ENCODE measurements at regions not wholly inside any gene's neighbourhood (a gene's known extent, or its start where the extent isn't known, plus 50 kb on each side); places are given as distances from the start of the nearest gene placed in this dataset.
"Not testable (repeated sequence)": the region's sequence is repeated elsewhere in the genome, so short reads cannot be mapped to it uniquely, and the experiment has no call there.

DNA sequence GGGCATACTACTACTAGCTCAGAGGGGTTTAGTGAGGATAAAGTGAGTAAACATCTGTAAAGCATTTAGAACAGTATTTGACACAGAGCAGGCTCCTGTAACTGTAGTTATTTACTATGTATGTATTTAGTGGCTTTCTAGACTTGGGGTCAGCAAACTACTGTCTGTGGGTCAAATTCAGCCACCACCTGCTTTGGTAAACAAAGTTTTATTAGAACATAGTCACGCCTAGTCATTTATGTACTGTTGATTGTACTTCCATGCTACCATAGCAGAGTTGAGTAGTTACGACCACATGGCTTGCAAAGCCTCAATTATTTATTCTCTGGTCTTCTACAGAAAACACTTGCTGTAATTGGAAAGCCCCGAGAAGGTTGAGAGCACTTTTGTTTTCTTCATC lies 248.5 kb upstream of the PLPP4 start:
- no peak for DNase-seq

DNA sequence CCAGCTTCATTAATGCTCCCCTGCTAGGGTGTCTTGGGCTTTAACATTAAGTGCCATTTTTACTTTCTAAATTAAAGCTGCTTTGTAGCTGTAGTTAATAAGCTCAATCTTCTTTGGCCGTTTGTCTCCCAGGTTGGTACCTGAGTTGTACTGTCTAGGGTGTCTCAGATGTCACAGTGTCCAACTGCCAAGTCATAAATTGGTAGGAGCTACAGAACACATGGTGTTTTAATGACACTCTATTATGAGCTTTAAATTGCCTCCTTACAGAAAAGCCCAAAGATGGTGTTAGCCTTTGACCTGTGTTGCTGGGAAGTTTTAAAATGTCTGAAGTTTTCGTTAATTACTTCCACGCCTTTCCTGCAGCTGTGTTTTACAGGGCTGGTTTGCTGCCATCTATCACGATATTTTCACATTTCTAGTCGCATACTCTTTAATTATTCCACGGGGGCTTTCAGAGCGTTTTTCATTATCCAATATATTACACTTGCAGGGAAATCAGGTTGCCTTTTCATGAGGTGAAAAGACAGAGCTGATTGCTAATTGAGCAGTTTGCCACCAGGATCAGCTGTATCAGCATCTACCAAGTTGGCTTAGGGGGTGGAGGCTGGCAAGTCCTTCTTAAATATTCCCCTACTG lies 247.8 kb upstream of the PLPP4 start:
- DNase-seq: peak; percentile 28

DNA sequence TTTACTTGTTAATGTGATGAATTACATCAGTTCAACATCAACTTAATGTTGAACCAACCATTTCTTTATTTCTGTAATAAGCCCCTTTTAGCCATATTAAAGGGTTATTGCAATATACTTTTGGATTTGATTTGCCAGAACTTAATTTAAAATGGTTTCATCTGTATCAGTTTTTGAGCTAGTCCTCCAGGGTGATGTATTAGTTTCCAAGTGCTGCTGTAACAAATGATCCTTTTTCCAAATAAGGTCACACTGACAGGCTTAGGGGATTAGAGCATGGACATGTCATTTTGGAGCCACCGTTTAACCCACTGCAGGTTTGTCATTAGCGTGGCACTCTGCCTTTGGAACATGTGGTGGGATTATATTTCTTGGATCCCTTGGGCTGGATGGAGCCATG lies 244.8 kb upstream of the PLPP4 start:
- DNase-seq: no peak

DNA sequence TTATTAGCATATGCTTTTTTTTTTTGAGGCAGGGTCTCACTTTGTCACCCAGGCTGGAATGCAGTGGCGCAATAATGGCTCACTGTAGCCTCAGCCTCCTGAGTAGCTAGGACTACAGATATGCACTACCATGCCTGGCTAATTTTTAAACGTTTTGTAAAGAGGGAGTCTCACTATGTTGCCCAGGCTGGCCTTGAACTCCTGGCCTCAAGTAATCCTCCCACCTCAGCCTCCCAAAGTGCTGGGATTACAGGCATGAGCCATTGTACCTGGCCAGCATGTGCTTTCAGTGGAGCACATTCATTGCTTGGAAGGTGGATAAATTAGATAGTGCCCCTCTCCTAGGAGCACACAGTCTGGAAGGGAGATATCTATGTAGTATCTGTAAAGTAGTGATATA lies 243.7 kb upstream of the PLPP4 start:
- not testable (repeated sequence) for DNase-seq

DNA sequence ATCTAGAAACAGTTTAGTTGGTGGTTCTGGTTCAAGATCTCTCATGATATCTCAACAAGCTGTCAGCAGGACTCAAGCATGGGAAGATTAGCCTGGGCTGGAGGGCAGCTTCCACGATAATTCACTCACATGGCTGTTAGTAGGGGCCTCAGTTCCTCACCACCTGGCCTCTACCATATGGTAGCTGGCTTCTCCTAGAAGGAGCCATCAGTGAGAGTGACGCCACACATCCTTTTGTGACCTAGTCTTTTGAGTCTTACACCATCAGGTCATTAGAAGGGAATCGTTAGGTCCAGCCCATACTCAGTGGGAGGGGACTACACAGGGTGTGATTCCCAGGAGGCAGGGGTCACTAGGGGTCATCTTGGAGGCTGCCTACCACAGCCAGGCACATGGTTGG lies 239.3 kb upstream of the PLPP4 start:
- peak; percentile 18 for DNase-seq

DNA sequence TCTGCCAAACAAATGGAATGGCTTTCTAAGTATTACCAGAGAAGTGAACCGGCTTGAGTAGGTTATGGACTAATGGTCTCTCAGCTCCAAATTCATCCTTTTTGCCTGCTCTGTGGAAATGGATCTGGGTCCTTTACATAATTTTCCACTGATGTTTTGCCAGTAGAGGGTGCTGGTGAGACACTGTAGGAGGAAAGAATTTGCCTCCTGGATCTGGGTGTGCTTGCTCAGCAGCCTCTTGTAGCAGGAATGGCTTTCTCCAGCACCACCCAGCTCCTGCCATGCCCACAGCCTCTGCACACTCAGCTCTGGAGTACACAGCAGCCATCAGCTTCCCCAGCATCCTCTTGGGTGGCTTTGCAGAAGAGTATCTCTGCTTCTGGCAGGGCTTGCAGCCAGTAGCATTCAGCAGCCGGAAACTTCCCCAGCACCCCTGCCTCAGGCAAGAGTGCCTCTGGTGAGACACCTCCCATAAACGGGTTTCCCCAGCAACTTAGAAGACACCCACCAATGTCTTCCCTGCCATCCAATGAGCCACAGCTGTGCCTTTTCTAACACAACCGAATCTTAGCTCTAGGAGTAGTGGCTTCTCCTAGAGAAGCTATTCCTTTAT lies 235.0 kb upstream of the PLPP4 start:
- DNase-seq: peak; percentile 4

DNA sequence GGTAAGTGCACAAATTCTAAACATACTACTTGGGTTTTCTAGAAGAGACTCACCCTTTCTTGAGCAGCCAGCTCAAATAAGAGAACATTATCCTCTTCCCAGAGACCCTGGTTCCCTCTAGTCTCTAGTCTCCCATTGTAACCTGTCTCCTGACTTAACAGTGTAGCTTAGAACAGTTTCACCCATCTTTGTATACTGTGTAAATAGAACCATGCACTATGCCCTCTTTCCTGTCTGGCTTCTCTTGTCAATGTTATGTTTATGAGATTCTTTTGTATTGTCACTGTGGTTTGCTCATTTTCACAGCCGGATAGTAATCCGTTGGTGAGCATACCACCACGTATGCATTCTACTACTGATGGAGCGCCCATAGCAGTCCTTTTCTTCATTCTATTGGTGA lies 227.4 kb upstream of the PLPP4 start:
- DNase-seq: no peak

DNA sequence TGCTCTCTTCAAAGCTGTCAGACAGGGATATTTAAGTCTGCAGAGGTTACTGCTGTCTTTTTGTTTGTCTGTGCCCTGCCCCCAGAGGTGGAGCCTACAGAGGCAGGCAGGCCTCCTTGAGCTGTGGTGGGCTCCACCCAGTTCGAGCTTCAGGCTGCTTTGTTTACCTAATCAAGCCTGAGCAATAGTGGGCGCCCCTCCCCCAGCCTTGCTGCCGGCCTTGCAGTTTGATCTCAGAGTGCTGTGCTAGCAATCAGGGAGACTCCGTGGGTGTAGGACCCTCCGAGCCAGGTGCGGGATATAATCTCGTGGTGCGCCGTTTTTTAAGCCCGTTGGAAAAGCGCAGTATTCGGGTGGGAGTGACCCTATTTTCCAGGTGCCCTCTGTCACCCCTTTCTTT lies 217.3 kb upstream of the PLPP4 start:
- DNase-seq: not testable (repeated sequence)

DNA sequence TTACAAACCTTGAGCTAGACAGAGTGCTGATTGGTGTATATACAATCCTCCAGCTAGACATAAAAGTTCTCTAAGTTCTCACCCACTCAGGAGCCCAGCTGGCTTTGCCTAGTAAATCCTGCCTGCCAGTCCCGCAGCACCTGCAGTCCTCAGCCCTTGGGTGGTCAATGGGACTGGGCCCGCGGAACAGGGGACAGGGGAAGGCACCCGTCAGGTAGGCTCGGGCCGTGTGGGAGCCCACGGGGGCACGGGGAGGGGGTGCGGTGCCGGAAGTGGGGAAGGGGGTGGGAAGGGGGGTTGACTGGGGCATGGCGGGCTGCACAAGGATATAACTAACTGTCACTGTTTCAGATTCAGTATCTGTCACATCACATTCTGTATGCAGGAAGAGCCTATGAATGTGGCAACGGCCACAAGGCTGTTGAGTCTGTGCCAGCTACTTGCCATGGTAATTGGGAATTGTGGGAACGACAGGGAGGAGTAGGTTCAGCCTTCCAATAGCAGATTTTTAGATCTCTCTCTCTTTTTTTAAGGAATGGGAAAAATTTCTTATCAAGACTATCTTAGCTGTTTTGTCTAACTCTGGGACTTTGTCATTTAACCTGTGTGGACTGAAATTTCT lies 205.1 kb upstream of the PLPP4 start:
- DNase-seq: no peak

DNA sequence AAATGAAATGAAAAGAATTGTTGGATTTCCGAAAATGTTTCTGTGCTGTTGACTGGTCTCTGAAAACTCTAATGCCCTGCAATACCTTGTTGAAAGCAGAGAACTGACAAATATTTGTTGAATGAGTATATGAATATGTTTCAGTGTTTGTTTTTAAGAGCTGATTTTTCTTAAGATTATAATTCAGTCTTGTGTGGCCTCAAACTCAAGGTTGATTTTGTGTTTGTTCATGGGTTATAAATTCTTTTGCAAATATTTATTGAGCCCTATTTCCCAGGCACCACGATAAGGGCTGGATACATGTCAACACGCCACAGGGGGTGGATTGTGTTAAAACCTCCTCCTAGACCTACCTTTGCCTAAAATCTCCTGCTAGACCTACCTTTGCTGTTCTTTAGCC lies 203.9 kb upstream of the PLPP4 start:
- no peak for DNase-seq

DNA sequence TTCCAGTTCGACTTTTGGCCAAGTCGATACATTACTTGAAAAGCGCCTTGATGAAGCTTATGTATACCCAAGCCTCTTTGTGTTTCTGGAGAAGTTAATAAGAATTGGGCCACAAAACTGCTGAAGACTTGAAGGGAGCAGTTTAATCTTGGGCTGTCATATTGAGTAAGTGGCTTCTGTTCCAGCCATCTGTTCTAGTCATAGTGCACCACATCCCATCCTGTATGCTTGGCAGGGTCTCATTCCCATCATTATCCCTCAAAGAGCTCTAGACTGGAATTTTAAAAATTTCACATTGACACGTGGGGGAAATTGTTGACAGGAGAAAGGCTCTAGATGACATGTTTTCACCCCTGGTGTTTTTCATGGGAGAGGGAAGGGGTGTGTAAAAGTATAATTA lies 196.6 kb upstream of the PLPP4 start:
- DNase-seq: peak; percentile 33

DNA sequence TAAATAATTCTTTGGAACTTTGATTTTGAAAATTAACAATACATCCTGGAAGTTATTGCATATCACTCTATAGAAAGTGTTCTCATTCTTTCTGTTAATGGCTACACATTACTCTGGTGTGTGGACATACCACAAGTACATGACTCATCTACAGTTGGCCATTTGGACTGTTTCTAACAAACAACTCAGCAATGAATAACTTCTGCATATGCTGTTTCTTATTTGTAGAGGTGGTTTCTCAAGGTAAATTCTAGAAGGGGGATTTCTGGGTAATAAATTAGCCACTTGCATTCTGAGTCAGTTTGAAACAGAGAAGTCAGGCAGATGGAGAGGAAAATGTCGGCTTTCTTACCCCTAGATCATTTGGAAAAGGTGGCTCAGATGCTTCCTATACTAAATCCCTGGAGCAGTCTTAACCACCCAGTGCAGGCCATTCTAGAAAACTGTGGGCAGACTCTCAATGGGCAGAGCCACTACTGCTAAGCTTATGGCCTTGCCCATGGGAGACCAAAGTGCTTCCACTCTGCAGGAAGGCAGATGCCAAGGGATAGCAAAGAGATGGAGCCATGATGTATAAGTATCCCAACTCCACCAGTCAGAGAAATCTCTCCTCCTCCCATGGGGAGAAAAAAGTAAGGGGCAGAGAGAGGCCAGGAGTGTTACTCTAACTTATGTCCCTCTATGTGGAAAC lies 194.0 kb upstream of the PLPP4 start:
- no peak for DNase-seq

DNA sequence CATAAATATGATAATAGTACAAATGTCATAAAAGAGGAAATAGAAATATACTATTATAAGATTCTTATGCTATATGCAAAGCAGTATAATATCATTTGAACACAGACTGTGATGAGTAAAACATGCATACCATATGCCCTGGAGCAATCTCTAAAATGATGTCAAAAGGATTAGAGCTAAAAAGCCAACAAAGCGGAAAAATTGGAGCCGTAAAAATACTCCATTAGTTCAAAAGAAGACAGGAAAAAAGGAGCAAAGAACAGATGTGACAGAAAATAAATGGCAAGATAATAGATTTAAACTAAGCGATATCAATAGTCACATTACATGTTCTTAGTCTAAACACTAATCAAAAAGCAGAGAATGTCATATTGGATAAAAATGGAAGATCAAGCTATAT lies 191.0 kb upstream of the PLPP4 start:
- no peak for DNase-seq

DNA sequence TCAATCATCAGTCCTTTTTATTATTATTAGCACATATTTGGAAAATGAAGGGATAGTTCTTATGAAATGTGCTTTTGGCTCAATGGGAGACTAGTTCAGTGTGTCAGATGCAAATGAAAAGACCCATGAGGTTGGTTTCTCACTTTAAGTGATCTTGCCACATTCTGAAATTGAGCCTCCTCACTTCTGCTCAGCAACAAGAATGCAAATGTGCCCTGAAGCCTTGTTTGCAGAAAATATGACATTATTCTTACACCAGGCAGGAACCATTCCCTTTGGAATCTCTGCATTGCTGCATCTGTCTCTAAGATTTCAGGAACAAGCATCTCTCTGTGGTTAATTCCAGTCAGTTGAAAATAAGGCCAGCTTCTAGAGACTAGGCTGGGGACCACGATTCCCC lies 186.1 kb upstream of the PLPP4 start:
- no peak for DNase-seq

DNA sequence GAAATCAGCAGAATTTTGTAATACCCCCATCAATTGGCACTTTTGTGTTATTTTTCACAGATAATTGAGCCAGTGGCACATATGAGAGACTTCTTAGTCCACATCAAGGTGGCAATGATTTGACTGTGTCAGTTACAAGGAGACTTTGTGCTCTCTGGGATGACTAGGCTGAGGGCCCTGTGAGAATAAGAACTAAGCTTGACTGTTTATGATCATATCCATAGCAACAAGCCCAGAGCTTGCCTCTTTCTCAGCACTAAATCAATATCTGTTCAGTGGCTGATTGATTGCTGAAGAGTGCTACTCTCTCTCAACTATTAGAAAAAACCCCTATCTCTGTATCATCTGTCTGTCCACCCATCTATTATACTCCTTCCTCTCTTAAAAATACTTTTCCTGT lies 185.3 kb upstream of the PLPP4 start:
- DNase-seq: no peak

DNA sequence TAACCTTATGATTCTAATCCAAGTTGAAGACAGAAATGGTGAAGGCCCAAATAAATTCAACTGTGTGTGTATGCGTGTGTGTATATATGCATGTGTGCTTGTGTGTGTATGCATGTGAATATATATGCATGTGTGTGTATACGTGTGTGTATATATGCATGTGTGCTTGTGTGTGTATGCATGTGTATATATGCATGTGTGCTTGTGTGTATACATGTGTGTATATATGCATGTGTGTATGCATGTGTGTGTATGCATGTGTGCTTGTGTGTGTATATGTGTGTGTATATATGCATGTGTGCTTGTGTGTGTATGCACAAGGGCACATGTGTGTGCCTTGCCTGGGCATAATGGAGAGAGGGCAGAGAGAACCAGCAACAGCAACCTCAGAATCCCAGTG lies 184.7 kb upstream of the PLPP4 start:
- no peak for DNase-seq

DNA sequence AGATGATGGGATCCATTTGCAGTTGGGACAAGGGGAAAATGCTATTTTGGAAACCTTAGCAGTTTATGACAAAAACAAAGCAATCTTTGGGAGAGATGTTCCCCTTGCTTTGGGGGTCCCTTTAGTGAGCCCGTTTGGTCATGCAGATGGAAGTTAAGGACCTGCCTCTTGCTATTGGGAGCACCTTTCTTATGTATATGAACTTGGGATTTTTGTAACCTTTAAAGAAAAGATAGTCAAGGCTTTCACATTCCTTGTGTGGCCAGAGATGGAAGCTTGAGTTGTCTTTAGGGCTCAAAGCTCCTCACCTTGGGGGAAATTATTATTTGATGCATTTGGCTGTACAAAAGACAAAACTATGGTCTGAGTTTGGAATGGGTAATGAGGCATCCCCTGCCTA lies 179.0 kb upstream of the PLPP4 start:
- DNase-seq: no peak

DNA sequence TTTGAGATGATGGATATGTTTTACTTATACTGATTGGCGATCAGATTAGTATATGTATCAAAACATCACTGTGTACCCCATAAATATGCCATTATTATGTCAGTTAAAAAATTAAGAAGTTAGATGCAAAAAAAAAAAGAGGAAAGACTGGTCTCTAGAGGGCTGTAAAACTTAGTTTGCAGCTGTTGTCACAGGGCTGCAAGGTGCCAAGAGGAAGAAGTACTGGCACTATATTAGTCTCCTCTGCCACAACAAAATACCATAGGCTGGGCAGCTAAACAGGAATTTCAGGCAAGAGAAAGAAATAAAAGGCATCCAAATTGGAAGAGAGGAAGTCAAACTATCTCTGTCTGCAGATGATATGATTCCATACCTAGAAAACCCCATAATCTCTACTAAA lies 177.8 kb upstream of the PLPP4 start:
- DNase-seq: no peak

DNA sequence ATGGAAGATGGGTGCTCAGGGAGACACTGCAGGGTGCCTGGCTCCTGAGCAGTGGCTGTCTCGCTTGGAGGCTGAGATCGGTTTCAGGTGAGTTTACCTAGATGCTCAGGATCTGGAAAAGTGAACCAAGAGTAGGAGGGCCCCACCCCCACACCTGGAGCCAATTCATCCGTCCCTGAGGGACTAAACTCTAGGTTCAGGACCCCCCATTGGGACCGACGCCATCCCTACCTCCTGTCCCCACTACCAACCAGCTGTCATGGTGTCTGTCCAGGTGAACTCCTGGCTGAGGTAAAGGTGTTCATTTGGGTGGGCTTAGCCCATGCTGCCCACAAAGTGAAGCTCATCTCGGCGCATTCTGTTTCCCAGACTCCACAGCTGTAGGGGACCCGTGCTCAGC lies 174.6 kb upstream of the PLPP4 start:
- DNase-seq: no peak

DNA sequence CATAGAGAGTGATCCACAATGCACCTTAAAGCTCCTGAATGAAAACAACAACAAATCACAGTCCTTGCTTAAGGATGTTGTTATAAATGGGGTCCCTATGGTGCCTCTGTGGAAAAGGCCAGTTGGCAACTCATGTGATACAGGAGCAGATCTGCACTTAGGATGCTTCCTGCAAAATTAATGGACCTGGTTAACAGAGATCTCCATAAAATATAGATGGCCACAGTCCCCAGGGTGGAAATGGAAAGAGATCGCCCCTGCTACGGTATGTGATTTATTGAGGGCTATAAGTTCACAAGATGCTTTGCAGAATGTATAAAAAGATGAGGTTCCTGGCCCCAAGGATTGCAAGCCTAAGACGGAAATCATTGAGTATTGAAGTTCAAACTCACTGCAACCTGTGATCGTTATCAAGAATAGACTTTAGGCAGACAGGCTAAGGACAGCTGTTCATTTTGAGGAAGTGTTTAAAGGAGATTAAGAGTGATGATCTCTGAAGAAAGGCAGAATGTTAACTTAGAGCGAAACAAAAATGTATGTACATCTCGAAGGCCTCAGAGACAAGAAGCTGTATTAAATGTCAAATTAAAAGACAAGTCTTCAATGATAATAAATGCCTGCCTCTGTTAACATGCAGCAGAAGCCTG lies 174.1 kb upstream of the PLPP4 start:
- no peak for DNase-seq

DNA sequence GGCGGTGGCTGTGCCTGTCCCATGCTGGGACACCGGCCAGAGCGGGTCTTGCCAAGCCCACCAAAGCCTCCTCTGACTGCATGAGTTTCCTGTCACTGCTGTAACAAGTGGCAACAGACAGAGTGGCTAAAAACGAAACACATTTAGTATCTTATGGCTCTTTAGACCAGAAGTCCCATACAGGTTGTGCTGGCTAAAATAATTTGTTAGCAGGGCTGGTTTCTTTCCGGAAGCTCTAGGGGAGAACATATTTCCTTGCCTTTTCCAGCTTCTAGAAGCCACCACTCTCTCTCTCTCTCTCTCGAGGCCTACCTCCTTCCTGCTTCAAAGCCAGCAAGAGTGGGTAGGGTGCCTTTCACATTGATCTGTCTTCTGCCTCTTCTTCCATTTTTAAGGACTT lies 171.6 kb upstream of the PLPP4 start:
- DNase-seq: no peak

DNA sequence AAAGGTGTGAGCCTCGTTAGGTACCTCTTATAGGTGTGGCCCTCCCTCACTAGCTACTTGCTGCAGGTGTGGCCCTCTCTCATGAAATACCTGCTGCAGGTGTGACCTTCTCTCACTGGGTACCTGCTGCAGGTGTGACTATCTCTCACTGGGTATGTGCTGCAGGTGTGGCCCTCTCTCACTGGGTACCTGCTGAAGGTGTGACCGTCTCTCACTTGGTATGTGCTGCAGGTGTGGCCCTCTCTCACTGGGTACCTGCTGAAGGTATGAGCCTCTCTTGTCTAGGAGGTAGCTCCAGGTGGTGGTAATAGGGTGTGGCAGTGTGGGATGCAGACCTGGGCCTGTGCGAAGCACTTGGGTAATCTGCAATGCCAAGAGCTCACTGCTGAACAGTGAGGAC lies 170.7 kb upstream of the PLPP4 start:
- DNase-seq: no peak

DNA sequence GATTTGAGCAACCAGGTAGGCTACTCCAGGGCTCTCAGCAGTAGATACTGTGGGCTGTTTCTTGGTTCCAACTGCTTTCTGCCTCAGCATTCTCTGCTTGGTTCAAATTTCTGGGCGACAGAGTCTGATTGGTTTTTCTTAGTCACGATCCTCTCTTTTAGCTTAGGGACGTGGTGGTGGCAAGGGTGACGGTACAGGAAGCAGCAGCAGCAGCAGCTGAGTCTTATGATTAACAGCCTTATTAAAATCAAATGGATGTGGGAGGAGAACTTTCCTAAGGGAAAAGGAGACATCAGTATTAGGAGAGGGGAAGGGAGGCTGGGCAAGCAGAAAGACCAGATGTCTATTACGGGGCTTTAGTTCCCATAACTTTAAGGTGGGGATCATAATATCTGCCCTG lies 156.5 kb upstream of the PLPP4 start:
- no peak for DNase-seq

DNA sequence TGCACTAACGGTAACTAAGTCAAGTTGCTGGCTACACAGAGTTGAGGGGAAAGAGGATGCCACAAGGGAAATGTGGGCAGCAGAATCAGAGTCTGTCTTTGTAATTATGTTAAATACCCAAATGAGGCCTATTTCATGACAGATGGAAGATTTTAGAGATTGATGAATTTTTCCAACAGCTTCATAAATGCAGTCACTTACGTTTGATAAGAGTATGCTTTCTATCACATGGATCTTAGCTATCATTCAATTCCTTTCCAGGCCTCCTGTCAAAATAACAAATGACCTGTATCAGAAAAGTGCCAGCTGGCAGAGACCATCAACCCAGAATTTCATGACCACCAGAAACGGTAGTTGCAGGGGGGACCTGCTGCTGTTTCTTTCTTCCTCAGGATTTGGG lies 148.4 kb upstream of the PLPP4 start:
- no peak for DNase-seq
